ENCODE measurements at regions not wholly inside any gene's neighbourhood (a gene's known extent, or its start where the extent isn't known, plus 50 kb on each side); places are given as distances from the start of the nearest gene placed in this dataset.

DNA sequence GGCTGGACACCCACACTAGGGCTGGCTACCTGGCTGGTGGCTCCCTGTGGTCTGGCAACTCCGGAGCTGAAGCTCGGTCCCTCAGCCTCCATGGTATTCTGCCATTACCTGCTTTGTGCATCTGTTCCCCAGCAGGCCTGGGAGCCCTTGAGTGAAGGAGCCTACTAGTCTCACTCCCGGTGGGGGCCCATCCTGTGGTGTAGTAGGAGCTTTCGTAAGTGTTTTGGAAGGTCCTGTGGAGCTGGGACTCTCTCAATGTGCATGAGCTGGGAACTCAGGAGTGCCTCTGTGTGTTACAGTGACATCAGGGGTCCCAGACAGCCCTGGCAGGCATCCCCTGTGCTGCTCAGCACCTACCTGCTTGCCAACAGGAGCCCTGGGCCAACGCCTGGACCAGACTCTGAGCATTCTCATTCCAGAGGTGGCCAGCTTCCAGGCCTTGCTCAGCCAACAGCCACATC, 267.1 kb downstream of the GADD45G start:
- TF ChIP-seq SUPT20H (IDR thresholded peaks at IDR 0.05; ENCODE audit: borderline replicate concordance, control insufficient read depth, low read depth, low read length) (no peak), SUZ12 (IDR thresholded peaks at IDR 0.05; ENCODE audit: unreplicated experiment) (no peak), CHD2 (IDR thresholded peaks at IDR 0.05; ENCODE audit: borderline replicate concordance, low read depth, low read length) (no peak), ZNF274 (IDR thresholded peaks at IDR 0.05; ENCODE audit: insufficient read depth, insufficient read length) (no peak), POLR2AphosphoS2 (IDR thresholded peaks at IDR 0.05; ENCODE audit: low read depth, low read length) (no peak), POLR2AphosphoS5 (IDR thresholded peaks at IDR 0.05; ENCODE audit: low read length) (no peak)
- TF ChIP-seq, protein P1, sequence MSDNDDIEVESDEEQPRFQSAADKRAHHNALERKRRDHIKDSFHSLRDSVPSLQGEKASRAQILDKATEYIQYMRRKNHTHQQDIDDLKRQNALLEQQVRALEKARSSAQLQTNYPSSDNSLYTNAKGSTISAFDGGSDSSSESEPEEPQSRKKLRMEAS (IDR thresholded peaks at IDR 0.05; ENCODE audit: low read depth, low read length) = no peak
